Middle frontal gyrus (tissue), 1 donor: ENCODE measurements at regions not wholly inside any gene's neighbourhood (a gene's known extent, or its start where the extent isn't known, plus 50 kb on each side); places are given as distances from the start of the nearest gene placed in this dataset.

Experiments
- DNase-seq: peaks from one replicate; pipeline ENCODE4 v3.0.0-alpha.2; 2015; ENCODE audit warnings: low spot score; ENCODE audit errors: extremely low spot score

- no peak for DNase-seq
Measured at GRCh38 chr9:11892401-11892800, 800.8 kb upstream of the TYRP1 start.

DNA sequence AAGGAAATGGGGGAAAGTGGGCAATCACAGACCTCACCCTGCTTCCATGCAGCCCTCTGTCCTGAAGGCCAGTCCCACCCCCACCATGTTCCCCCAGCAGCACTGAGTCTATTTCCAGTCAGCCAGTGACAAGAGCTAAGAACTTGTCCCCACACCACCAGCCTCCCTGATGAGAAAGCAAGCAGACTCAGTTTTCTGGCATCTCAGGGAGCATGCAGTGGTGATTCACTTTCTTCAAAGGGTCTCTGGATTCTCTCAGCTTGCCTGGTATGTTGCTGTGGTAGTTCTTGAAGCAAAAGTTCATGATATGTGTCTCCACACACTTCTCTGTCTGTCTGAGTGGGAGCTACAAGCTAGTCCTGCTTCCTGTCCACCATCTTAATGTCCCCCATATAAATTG is 799.9 kb upstream of the TYRP1 start:
- DNase-seq, result no peak

GRCh38 chr9:11894136-11894535 is 799.0 kb upstream of the TYRP1 start:
- no peak for DNase-seq

- no peak for DNase-seq
Measured at GRCh38 chr9:11902610-11903009, 790.6 kb upstream of the TYRP1 start.

DNA sequence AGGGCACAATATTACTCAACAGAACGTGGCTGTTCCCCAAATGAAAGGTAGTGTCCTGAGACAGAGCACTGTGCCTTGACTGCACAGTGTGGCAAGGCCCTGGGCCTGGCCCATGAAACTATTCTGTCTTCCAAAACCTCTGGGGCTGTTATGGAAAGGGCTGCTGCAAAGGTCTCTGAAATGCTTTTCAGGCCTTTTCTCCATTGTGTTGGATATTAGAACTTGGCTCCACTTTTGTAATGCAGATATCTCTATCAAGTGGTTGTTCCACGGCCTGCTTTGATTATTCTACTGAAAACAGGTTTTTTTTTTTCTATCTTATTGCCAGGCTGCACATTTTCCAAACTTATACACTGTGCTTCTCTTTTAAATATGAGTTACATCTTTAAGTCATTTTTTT is 777.5 kb upstream of the TYRP1 start:
- DNase-seq, result no peak

- DNase-seq, result no peak
Measured at GRCh38 chr9:11928871-11929321, 764.3 kb upstream of the TYRP1 start.

GRCh38 chr9:11931109-11931508 is 762.1 kb upstream of the TYRP1 start:
- no peak for DNase-seq

DNA sequence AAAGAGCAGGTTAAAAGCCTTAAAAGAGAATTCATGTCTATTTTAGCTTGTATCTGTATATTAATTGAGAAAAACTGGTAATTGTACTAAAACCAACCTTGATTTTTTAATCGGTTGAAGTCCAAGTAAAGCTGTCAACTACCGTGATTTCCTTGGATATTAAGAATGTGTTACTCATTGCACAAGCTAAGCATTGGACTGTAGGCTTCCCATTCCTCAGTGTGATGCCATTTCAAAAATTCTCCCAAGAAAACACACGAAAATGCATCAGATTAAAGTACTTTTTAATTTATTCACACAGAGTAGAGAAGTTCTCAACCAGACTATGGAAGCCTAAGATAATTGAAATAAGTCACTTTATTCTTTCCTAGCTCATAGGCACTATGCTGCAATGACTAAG is 761.4 kb upstream of the TYRP1 start:
- DNase-seq, result no peak

DNA sequence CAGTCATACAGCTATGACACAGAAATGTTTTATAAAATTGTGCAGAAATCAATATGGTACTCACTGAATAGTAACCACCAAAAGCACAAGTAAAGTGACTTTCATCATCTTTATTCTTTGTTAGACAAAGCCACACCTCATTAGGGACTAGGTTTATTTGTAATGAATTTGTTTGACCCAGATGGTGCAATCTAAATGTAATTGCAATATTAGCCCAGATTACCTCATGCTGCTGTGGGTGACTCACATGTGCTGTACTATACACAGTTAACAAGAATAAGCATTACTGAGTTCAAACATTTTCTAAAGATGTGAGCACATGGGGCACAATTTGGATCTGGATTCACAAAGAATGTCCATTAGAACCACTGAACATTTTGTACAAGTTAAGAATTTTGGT is 759.3 kb upstream of the TYRP1 start:
- DNase-seq, result no peak

GRCh38 chr9:11946531-11946930 is 746.7 kb upstream of the TYRP1 start:
- DNase-seq, result no peak

- DNase-seq, result no peak
Measured at GRCh38 chr9:11962327-11962726, 730.9 kb upstream of the TYRP1 start.

GRCh38 chr9:11966786-11967185 is 726.4 kb upstream of the TYRP1 start:
- no peak for DNase-seq

DNA sequence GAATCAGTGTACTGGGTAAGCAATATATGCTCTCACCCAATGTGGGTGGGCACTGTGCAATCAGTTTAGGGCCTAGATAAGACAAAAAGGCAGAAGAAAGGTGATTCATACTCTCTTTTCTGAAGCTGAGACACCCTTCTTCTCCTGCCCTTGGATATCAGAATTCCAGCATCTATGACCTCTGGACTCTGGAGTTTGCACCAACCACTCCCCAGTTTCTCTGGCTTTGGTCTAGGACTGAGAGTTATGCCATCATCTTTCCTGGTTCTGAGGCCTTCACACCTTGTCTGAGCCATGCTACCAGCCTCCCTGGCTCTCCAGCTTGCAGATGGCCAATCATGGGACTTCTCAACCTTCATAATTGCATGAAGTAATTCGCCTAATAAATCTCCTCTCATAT is 724.6 kb upstream of the TYRP1 start:
- DNase-seq, result no peak

GRCh38 chr9:11973011-11973410 is 720.2 kb upstream of the TYRP1 start:
- no peak for DNase-seq

DNA sequence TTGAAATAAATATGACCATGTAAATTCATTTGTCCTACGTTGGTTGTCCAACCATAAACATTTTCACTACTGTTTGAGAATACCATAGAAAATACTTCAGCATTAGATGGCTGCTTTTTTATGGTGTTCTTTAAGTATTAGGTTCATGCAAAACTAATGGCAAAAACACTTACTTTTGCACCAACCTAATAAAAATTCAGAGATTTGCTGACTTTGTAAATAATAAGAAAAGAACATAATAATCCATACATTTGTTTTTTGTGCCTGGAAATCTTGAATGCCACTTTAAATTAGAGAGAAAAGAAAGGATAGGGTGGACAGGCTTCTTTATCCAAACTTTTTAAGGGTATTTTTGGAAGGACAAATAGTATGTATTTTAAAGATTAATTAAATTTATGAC is 719.7 kb upstream of the TYRP1 start:
- no peak for DNase-seq

GRCh38 chr9:11992866-11993265 is 700.3 kb upstream of the TYRP1 start:
- no peak for DNase-seq

DNA sequence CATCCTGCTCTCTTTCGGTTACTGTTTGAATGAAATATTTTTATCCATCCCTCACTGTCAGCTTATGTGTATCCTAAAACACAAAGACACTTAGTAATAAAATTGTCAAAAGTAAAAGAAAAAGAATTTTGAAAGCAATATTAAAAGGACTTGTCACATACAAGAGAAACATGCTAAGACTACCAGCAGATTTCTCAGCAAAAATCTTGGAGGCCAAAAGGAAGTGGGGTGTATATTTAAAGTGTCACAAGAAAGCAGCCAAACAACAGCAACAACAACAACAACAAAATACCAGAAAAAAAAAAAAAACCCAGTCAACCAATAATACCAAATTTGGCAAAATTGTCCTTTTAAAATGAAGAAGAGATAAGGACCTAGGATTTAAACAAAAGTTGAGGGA is 678.7 kb upstream of the TYRP1 start:
- DNase-seq, result no peak

- no peak for DNase-seq
Measured at GRCh38 chr9:12054235-12054634, 639.0 kb upstream of the TYRP1 start.

- DNase-seq, result no peak
Measured at GRCh38 chr9:12056874-12057273, 636.3 kb upstream of the TYRP1 start.

- DNase-seq, result no peak
Measured at GRCh38 chr9:12060067-12060466, 633.1 kb upstream of the TYRP1 start.

GRCh38 chr9:12060811-12061210 is 632.4 kb upstream of the TYRP1 start:
- DNase-seq, result no peak

- DNase-seq, result no peak
Measured at GRCh38 chr9:12065050-12065449, 628.1 kb upstream of the TYRP1 start.

GRCh38 chr9:12065686-12066085 is 627.5 kb upstream of the TYRP1 start:
- no peak for DNase-seq

DNA sequence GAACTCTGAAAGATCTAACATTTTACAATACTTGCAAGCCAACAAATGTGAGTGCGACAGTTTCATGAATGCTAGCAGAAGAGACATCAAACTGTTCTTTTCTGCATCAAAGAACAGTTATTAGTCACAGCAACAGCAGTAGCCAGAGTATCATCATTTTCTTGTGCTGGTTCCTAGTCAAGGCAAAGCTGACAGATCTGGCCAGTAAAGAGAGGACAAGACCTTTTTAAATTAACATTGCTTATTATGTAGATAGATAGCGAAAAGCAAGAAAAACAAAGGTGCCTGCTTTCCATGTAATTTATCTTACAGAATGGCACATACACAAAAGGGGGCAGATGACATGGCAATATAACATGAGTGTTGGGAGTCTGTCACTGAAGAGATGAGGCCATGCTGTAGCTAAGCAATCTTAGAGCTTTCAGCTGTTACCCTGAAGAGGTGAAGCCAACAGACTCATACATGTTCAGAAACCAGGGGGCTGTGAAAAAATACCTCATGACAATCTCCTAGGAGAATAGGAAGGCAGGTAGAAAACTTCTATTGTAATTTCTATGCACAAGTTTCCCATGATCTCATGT is 626.6 kb upstream of the TYRP1 start:
- DNase-seq, result no peak
